CD4-positive, alpha-beta T cell treated with Interferon alpha-2 for 1 hour (primary cell): ENCODE measurements at regions not wholly inside any gene's neighbourhood (a gene's known extent, or its start where the extent isn't known, plus 50 kb on each side); places are given as distances from the start of the nearest gene placed in this dataset.

ENCODE experiments used
- DNase-seq, 2 donors: peaks; one replicate each; pipeline ENCODE4 v3.0.0-alpha.2; 2020 to 2022

- no peak for DNase-seq
Observed at GRCh38 chr13:73695325-73695724, 438.9 kb downstream of the KLF12 start.

- DNase-seq: no peak
Observed at GRCh38 chr13:73693215-73693614, 441.0 kb downstream of the KLF12 start.

GRCh38 chr13:73691891-73692290 is 442.3 kb downstream of the KLF12 start:
- no peak for DNase-seq

GRCh38 chr13:73687929-73688328 is 446.3 kb downstream of the KLF12 start:
- no peak for DNase-seq

- no peak for DNase-seq
Observed at GRCh38 chr13:73687087-73687486, 447.1 kb downstream of the KLF12 start.

- DNase-seq: no peak
Observed at GRCh38 chr13:73684750-73685149, 449.5 kb downstream of the KLF12 start.

- no peak for DNase-seq
Observed at GRCh38 chr13:73684286-73684685, 449.9 kb downstream of the KLF12 start.

- DNase-seq: no peak
Observed at GRCh38 chr13:73683746-73684145, 450.5 kb downstream of the KLF12 start.

- no peak for DNase-seq
Observed at GRCh38 chr13:73681779-73682178, 452.4 kb downstream of the KLF12 start.

- no peak for DNase-seq
Observed at GRCh38 chr13:73681015-73681414, 453.2 kb downstream of the KLF12 start.

- no peak for DNase-seq
Observed at GRCh38 chr13:73677048-73677601, 457.1 kb downstream of the KLF12 start.

- no peak for DNase-seq
Observed at GRCh38 chr13:73676550-73677047, 457.6 kb downstream of the KLF12 start.

GRCh38 chr13:73675821-73676220 is 458.4 kb downstream of the KLF12 start:
- DNase-seq: no peak

GRCh38 chr13:73674570-73674969 is 459.6 kb downstream of the KLF12 start:
- no peak for DNase-seq

GRCh38 chr13:73673931-73674330 is 460.3 kb downstream of the KLF12 start:
- DNase-seq: no peak

- no peak for DNase-seq
Observed at GRCh38 chr13:73672492-73672891, 461.7 kb downstream of the KLF12 start.

GRCh38 chr13:73671732-73672131 is 462.5 kb downstream of the KLF12 start:
- DNase-seq: no peak

- DNase-seq: no peak
Observed at GRCh38 chr13:73671011-73671410, 463.2 kb downstream of the KLF12 start.

- DNase-seq: no peak
Observed at GRCh38 chr13:73667756-73668155, 466.4 kb downstream of the KLF12 start.

GRCh38 chr13:73665261-73665660 is 468.9 kb downstream of the KLF12 start:
- no peak for DNase-seq

- no peak for DNase-seq
Observed at GRCh38 chr13:73664851-73665250, 469.4 kb downstream of the KLF12 start.

GRCh38 chr13:73662833-73663232 is 471.4 kb downstream of the KLF12 start:
- DNase-seq: no peak

GRCh38 chr13:73661687-73662425 is 472.3 kb downstream of the KLF12 start:
- DNase-seq: no peak

- no peak for DNase-seq
Observed at GRCh38 chr13:73661066-73661465, 473.1 kb downstream of the KLF12 start.

GRCh38 chr13:73658639-73659038 is 475.6 kb downstream of the KLF12 start:
- no peak for DNase-seq
